HepG2 (cell line): ENCODE measurements at regions not wholly inside any gene's neighbourhood (a gene's known extent, or its start where the extent isn't known, plus 50 kb on each side); places are given as distances from the start of the nearest gene placed in this dataset.

Source experiments
- AHR ChIP-seq: IDR thresholded peaks from 2 replicates; pipeline ENCODE4 v1.6.1; 2018; ENCODE audit warnings: missing genetic modification reagents, missing compliant biosample characterization
- CBX2 ChIP-seq, 2 experiments: fragments of 200-600 bp in 1 of 2; sonication (generic); formaldehyde crosslinking in 1 of 2; IDR thresholded peaks; 2 replicates each; pipeline versions ENCODE4 v1.7.0 to v1.8.1; 2018 to 2022; ENCODE audit warnings: low read depth in 2 of 2, low read length in 1 of 2, mild to moderate bottlenecking in 1 of 2, missing genetic modification reagents in 1 of 2
- TF ChIP-seq, protein P1 (sequence below): sonication (generic); formaldehyde crosslinking; IDR thresholded peaks from 2 replicates; pipeline ENCODE4 v1.5.1; 2020; ENCODE audit warnings: mild to moderate bottlenecking, missing genetic modification reagents, borderline replicate concordance
- TF ChIP-seq, protein P2 (sequence below): sonication (generic); formaldehyde crosslinking; IDR thresholded peaks from 2 replicates; pipeline ENCODE4 v1.5.0; 2020; ENCODE audit warnings: mild to moderate bottlenecking, missing genetic modification reagents, moderate library complexity

DNA sequence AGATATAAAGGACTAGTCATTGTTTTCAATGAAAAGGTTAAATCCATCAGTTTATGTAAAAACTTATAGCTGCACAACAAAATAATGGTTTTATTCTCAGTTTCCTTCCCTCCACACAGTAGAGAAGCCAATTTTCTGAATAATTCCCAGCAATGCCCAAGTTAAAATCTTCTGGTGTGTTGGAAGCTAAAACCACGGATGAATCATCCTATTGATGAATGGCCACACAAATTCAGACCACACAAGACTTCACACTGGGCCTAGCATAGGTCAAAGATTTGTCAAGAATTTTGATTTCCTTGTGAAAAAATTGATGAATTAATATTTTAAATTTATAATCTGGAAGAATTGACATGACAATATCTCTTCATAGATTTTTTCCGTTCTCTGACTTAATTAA lies 617.6 kb downstream of the INHBA start:
- TF ChIP-seq, protein P1, sequence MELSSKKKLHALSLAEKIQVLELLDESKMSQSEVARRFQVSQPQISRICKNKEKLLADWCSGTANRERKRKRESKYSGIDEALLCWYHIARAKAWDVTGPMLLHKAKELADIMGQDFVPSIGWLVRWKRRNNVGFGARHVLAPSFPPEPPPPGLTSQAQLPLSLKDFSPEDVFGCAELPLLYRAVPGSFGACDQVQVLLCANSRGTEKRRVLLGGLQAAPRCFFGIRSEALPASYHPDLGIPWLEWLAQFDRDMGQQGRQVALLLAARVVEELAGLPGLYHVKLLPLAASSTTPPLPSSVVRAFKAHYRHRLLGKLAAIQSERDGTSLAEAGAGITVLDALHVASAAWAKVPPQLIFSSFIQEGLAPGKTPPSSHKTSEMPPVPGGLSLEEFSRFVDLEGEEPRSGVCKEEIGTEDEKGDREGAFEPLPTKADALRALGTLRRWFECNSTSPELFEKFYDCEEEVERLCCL (CRISPR knock-in tag): no peak
- TF ChIP-seq, protein P2, sequence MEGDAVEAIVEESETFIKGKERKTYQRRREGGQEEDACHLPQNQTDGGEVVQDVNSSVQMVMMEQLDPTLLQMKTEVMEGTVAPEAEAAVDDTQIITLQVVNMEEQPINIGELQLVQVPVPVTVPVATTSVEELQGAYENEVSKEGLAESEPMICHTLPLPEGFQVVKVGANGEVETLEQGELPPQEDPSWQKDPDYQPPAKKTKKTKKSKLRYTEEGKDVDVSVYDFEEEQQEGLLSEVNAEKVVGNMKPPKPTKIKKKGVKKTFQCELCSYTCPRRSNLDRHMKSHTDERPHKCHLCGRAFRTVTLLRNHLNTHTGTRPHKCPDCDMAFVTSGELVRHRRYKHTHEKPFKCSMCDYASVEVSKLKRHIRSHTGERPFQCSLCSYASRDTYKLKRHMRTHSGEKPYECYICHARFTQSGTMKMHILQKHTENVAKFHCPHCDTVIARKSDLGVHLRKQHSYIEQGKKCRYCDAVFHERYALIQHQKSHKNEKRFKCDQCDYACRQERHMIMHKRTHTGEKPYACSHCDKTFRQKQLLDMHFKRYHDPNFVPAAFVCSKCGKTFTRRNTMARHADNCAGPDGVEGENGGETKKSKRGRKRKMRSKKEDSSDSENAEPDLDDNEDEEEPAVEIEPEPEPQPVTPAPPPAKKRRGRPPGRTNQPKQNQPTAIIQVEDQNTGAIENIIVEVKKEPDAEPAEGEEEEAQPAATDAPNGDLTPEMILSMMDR (CRISPR knock-in tag): no peak
- TF ChIP-seq CBX2 (IDR thresholded peaks at IDR 0.05; ENCODE audit: low read depth, low read length) (no peak), CBX2 (CRISPR knock-in tag; IDR thresholded peaks at IDR 0.05; ENCODE audit: low read depth) (no peak), AHR (no peak)
